H9 (cell line): ENCODE measurements at regions not wholly inside any gene's neighbourhood (a gene's known extent, or its start where the extent isn't known, plus 50 kb on each side); places are given as distances from the start of the nearest gene placed in this dataset.
"Not testable (repeated sequence)": the region's sequence is repeated elsewhere in the genome, so short reads cannot be mapped to it uniquely, and the experiment has no call there.

Experiments used
- DNase-seq: peaks from one replicate; pipeline ENCODE4 v3.0.0-alpha.2; 2017
- H2AFZ ChIP-seq: one replicate; pipeline ENCODE4 v1.6.1; 2013; ENCODE audit warnings: mild to moderate bottlenecking, low read length, control low read depth, moderate library complexity
- H2AK5ac ChIP-seq: 2 replicates; pipeline ENCODE4 v1.6.1; 2013; ENCODE audit warnings: low read length, control low read depth, mixed read lengths; ENCODE audit not compliant: insufficient read length
- H2BK120ac ChIP-seq: one replicate; pipeline ENCODE4 v1.6.1; 2013; ENCODE audit warnings: low read depth, mild to moderate bottlenecking, low read length, control low read depth, inconsistent platforms; ENCODE audit not compliant: poor library complexity, severe bottlenecking
- H2BK12ac ChIP-seq: 2 replicates; pipeline ENCODE4 v1.6.1; 2013; ENCODE audit warnings: low read length, control low read depth, mixed read lengths, low read depth; ENCODE audit not compliant: insufficient read length
- H2BK15ac ChIP-seq: 2 replicates; pipeline ENCODE4 v1.6.1; 2013; ENCODE audit warnings: low read depth, low read length, control low read depth
- H2BK20ac ChIP-seq: one replicate; pipeline ENCODE4 v1.6.1; 2013; ENCODE audit warnings: low read depth, mild to moderate bottlenecking, low read length, control low read depth, inconsistent platforms; ENCODE audit not compliant: poor library complexity, severe bottlenecking
- H2BK5ac ChIP-seq: 2 replicates; pipeline ENCODE4 v1.6.1; 2013; ENCODE audit warnings: low read length, control low read depth, mixed read lengths; ENCODE audit not compliant: insufficient read length
- H3K14ac ChIP-seq: 2 replicates; pipeline ENCODE4 v1.6.1; 2013; ENCODE audit warnings: low read length, control low read depth; ENCODE audit not compliant: insufficient read depth
- H3K18ac ChIP-seq: 2 replicates; pipeline ENCODE4 v1.6.1; 2013; ENCODE audit warnings: low read depth, mild to moderate bottlenecking, mixed read lengths, low read length, control low read depth; ENCODE audit not compliant: insufficient read length
- H3K23ac ChIP-seq: 2 replicates; pipeline ENCODE4 v1.6.1; 2013; ENCODE audit warnings: low read length, control low read depth, mixed read lengths, low read depth; ENCODE audit not compliant: insufficient read length
- H3K23me2 ChIP-seq: 2 replicates; pipeline ENCODE4 v1.6.1; 2013; ENCODE audit warnings: low read depth, mild to moderate bottlenecking, mixed read lengths, low read length, control low read depth; ENCODE audit not compliant: insufficient read length, poor library complexity, severe bottlenecking
- H3K27ac ChIP-seq: 2 replicates; pipeline ENCODE4 v1.5.1; 2013; ENCODE audit warnings: low read length, control low read depth, mixed read lengths, low read depth; ENCODE audit not compliant: insufficient read length
- H3K27me3 ChIP-seq: 2 replicates; pipeline ENCODE4 v1.6.1; 2013; ENCODE audit warnings: low read length, control low read depth, inconsistent platforms; ENCODE audit not compliant: insufficient read depth
- H3K4ac ChIP-seq: 2 replicates; pipeline ENCODE4 v1.6.1; 2013; ENCODE audit warnings: low read depth, mild to moderate bottlenecking, control low read depth, inconsistent platforms, low read length, moderate library complexity
- H3K4me1 ChIP-seq: 2 replicates; pipeline ENCODE4 v1.6.1; 2013; ENCODE audit warnings: low read length, control low read depth, inconsistent platforms; ENCODE audit not compliant: insufficient read depth
- H3K4me2 ChIP-seq: 2 replicates; pipeline ENCODE4 v1.6.1; 2013; ENCODE audit warnings: low read length, control low read depth, mixed read lengths; ENCODE audit not compliant: insufficient read length, insufficient read depth
- H3K56ac ChIP-seq: 2 replicates; pipeline ENCODE4 v1.6.1; 2013; ENCODE audit warnings: low read depth, mild to moderate bottlenecking, mixed read lengths, low read length, control low read depth; ENCODE audit not compliant: insufficient read length
- H3K79me1 ChIP-seq: 2 replicates; pipeline ENCODE4 v1.6.1; 2013; ENCODE audit warnings: low read depth, mild to moderate bottlenecking, moderate library complexity, low read length, control low read depth, inconsistent platforms; ENCODE audit not compliant: insufficient read depth, poor library complexity, severe bottlenecking
- H3K79me2 ChIP-seq: 2 replicates; pipeline ENCODE4 v1.6.1; 2013; ENCODE audit warnings: low read length, control low read depth, inconsistent platforms; ENCODE audit not compliant: insufficient read depth
- H3K9ac ChIP-seq: 2 replicates; pipeline ENCODE4 v1.6.1; 2013; ENCODE audit warnings: low read length, control low read depth, mixed read lengths; ENCODE audit not compliant: insufficient read length; ENCODE audit errors: extremely low read depth
- H3K9me3 ChIP-seq: one replicate; pipeline ENCODE4 v1.6.1; 2013; ENCODE audit warnings: low read depth, low read length, inconsistent platforms; ENCODE audit not compliant: control insufficient read depth
- H3T11ph ChIP-seq: one replicate; pipeline ENCODE4 v1.6.1; 2013; ENCODE audit warnings: mild to moderate bottlenecking, low read length, control low read depth, inconsistent platforms
- H4K20me1 ChIP-seq: one replicate; pipeline ENCODE4 v1.6.1; 2013; ENCODE audit not compliant: control insufficient read depth, insufficient read length, insufficient read depth
- H4K5ac ChIP-seq: 2 replicates; pipeline ENCODE4 v1.6.1; 2013; ENCODE audit warnings: low read depth, mild to moderate bottlenecking, mixed read lengths, low read length, control low read depth; ENCODE audit not compliant: insufficient read length
- H4K8ac ChIP-seq: replicated peaks from 2 replicates; pipeline ENCODE4 v1.6.1; 2013; ENCODE audit warnings: low read length, control low read depth, mixed read lengths, low read depth; ENCODE audit not compliant: insufficient read length
- H4K91ac ChIP-seq: 2 replicates; pipeline ENCODE4 v1.6.1; 2013; ENCODE audit warnings: low read depth, mild to moderate bottlenecking, moderate library complexity, mixed read lengths, low read length, control low read depth; ENCODE audit not compliant: insufficient read length
- H3K27ac Mint-ChIP-seq, 3 experiments: 2 replicates in 2 of 3; 3 replicates in 1 of 3; pipeline ENCODE4 v1.8.0; 2020 to 2021; ENCODE audit warnings: mixed read lengths in 3 of 3, mild to moderate bottlenecking in 1 of 3, moderate library complexity in 1 of 3
- H3K27me3 Mint-ChIP-seq: 2 replicates; pipeline ENCODE4 v1.8.0; 2021; ENCODE audit warnings: low read depth, mild to moderate bottlenecking, moderate library complexity, mixed read lengths
- H3K36me3 Mint-ChIP-seq, 3 experiments: 2 replicates in 2 of 3; 3 replicates in 1 of 3; pipeline ENCODE4 v1.8.0; 2020 to 2021; ENCODE audit warnings: low read depth in 3 of 3, mixed read lengths in 3 of 3; ENCODE audit not compliant: insufficient read depth in 1 of 3
- H3K4me1 Mint-ChIP-seq, 2 experiments: 2 replicates each; pipeline ENCODE4 v1.8.0; 2020; ENCODE audit warnings: mixed read lengths in 2 of 2
- H3K4me3 Mint-ChIP-seq, 2 experiments: 2 replicates in 1 of 2; 3 replicates in 1 of 2; pipeline ENCODE4 v1.8.0; 2020 to 2021; ENCODE audit warnings: mild to moderate bottlenecking in 2 of 2, mixed read lengths in 2 of 2, moderate library complexity in 1 of 2
- H3K9me3 Mint-ChIP-seq, 2 experiments: 2 replicates in 1 of 2; 3 replicates in 1 of 2; pipeline ENCODE4 v1.8.0; 2020; ENCODE audit warnings: mild to moderate bottlenecking in 2 of 2, mixed read lengths in 2 of 2, moderate library complexity in 1 of 2
- WGBS: extraction: QIAGEN DNeasy Blood & Tissue Kit; methylation state at CpG from one replicate; pipeline ENCODE4 v1.1.7; 2013; ENCODE audit warnings: missing lambda C conversion rate, low lambda C conversion rate, mixed read lengths; ENCODE audit not compliant: insufficient read length; ENCODE audit errors: extremely low coverage; 5-methylcytosine and 5-hydroxymethylcytosine counted together

DNA sequence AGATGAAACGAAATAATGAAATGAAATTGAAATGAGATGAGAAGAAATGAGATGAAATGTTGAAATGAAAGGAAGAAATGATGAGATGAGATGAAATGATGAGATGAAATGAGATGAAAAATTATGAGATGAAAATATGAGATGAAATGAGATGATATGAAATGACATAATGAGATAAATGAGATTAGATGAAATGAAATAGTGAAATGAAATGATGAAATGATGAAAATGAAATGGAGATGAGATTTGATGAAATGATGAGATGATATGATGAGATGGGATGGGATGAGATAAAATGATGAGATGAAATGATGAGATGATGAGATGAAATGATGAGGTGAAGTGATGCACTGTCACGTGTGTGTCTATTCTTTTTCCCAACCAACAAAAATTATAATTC is 224.5 kb downstream of the GOLGA6L6 start:
- H4K20me1 ChIP-seq, H3K27me3 Mint-ChIP-seq, H2BK5ac ChIP-seq, H3K4me3 Mint-ChIP-seq, H2BK120ac ChIP-seq, H2BK12ac ChIP-seq, H3K4me1 Mint-ChIP-seq, H4K91ac ChIP-seq, H4K8ac ChIP-seq, H2BK15ac ChIP-seq, H3K18ac ChIP-seq, H2BK20ac ChIP-seq, H3K79me2 ChIP-seq, H3K9ac ChIP-seq, H3K56ac ChIP-seq, DNase-seq, H3K4me1 ChIP-seq, H3K4me2 ChIP-seq, H3K23me2 ChIP-seq, H3K27ac ChIP-seq, H3K27me3 ChIP-seq, H4K5ac ChIP-seq, H3K4ac ChIP-seq, H2AK5ac ChIP-seq, H3K23ac ChIP-seq, H3K36me3 Mint-ChIP-seq, H3K27ac Mint-ChIP-seq, H2AFZ ChIP-seq, H3K14ac ChIP-seq, H3K79me1 ChIP-seq, H3T11ph ChIP-seq: not testable (repeated sequence)
- 100% methylated on average over 1 of the region's 2 CpGs for WGBS
- H3K9me3 Mint-ChIP-seq = peaks cover 40 to 46% of the 10 kb centered on the region in 2 experiments
- H3K9me3 ChIP-seq = peaks cover 12% of the 10 kb centered on the region

DNA sequence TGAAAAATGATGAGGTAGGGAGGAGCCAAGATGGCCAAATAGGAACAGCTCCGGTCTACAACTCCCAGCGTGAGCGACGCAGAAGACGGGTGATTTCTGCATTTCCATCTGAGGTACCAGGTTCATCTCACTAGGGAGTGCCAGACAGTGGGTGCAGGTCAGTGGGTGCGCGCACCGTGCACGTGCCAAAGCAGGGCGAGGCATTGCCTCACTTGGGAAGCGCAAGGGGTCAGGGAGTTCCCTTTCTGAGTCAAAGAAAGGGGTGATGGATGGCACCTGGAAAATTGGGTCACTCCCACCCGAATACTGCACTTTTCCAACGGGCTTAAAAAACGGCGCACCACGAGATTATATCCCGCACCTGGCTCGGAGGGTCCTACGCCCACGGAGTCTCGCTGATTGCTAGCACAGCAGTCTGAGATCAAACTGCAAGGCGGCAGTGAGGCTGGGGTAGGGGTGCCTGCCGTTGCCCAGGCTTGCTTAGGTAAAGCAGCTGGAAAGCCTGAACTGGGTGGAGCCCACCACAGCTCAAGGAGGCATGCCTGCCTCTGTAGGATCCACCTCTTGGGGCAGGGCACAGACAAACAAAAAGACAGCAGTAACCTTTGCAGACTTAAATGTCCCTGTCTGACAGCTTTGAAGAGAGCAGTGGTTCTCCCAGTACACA is 230.5 kb downstream of the GOLGA6L6 start:
- not testable (repeated sequence) for H3K4me1 Mint-ChIP-seq, H2BK120ac ChIP-seq, H3K4me1 ChIP-seq, H3K18ac ChIP-seq, H2AFZ ChIP-seq, H3K4me2 ChIP-seq, H2BK5ac ChIP-seq, H3K36me3 Mint-ChIP-seq, H3K27ac ChIP-seq, H4K91ac ChIP-seq, H3K79me1 ChIP-seq, H4K8ac ChIP-seq, H3K4ac ChIP-seq, H3K14ac ChIP-seq, H2BK12ac ChIP-seq, H2BK20ac ChIP-seq, H3K4me3 Mint-ChIP-seq, H3K23ac ChIP-seq, H3K56ac ChIP-seq, H3K27me3 ChIP-seq, H4K5ac ChIP-seq, H3K23me2 ChIP-seq, H2AK5ac ChIP-seq, H3K9ac ChIP-seq, DNase-seq, H3T11ph ChIP-seq, H3K79me2 ChIP-seq, H3K27ac Mint-ChIP-seq, H4K20me1 ChIP-seq, H3K27me3 Mint-ChIP-seq, H2BK15ac ChIP-seq
- WGBS = no CpG with 5 or more reads among the region's 23 CpGs
- H3K9me3 Mint-ChIP-seq = peaks cover 16 to 20% of the 10 kb centered on the region in 2 experiments
- H3K9me3 ChIP-seq = peaks cover 41% of the 10 kb centered on the region
